C4-2B (cell line): ENCODE measurements at regions not wholly inside any gene's neighbourhood (a gene's known extent, or its start where the extent isn't known, plus 50 kb on each side); places are given as distances from the start of the nearest gene placed in this dataset.

ENCODE experiments used
- CTCF ChIP-seq: fragments of 450-650 bp; conservative IDR thresholded peaks from 2 replicates; pipeline ENCODE4 v1.5.1; 2017; ENCODE audit warnings: mild to moderate bottlenecking
- ZFX ChIP-seq: fragments of 450-650 bp; IDR thresholded peaks from 2 replicates; pipeline ENCODE4 v1.6.1; 2017

DNA sequence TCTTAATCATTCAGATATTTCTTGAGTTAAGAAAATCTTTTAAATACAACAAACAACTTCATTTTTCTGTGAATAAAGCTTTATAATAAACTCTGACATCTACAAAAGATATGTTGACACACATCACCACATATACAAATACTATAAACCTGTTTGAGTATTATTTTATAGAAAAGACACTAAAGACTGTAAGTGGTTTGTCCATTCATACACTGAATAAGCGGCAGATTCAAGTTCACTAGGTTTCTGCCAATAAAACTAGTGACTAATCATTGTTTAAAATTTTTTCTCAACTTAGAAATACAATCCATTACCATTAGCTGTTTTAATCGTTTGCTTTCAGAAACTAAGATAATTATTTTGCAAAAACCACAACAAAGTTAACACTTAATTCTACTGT is 1900.0 kb downstream of the C4orf33 start:
- no peak for TF ChIP-seq CTCF
- TF ChIP-seq ZFX = no peak
